GM12878 (cell line): ENCODE measurements at regions not wholly inside any gene's neighbourhood (a gene's known extent, or its start where the extent isn't known, plus 50 kb on each side); places are given as distances from the start of the nearest gene placed in this dataset.

Experiments used
- ATAC-seq: fragments of 200-7000 bp; cut with Tn5 transposase; 3 replicates; pipeline ENCODE4 v1.9.1; 2020; ENCODE audit warnings: mild to moderate bottlenecking, moderate library complexity
- BruUV-seq: library from RNA; stranded (reverse); fragments of 400-500 nt; replicated peaks from 2 replicates; lab custom pipeline; 2021; lab: Mats Ljungman, UMichigan
- CTCF ChIA-PET: fragments of 300-600 bp; sonication (Branson Sonifier 250); formaldehyde crosslinking; extraction: SDS; loops from one replicate; lab custom pipeline; 2021; ENCODE audit warnings: inconsistent platforms; lab: Yijun Ruan, JAX
- POLR2A ChIA-PET: fragments of 350-600 bp; formaldehyde crosslinking; extraction: SDS; loops from one replicate; lab custom pipeline; 2021; ENCODE audit warnings: inconsistent platforms; lab: Charles Lee
- RAD21 ChIA-PET: fragments of 300-600 bp; sonication (Branson Sonifier 250); formaldehyde crosslinking; loops from one replicate; lab custom pipeline; 2023; ENCODE audit warnings: antibody characterized with exemption; ENCODE audit not compliant: unreplicated experiment; lab: Charles Lee
- SMC1A ChIA-PET: fragments of 300-600 bp; sonication (Branson Sonifier 250); formaldehyde crosslinking; loops from one replicate; lab custom pipeline; 2023; ENCODE audit not compliant: unreplicated experiment, uncharacterized antibody; lab: Charles Lee
- DNase-seq: peaks from one replicate; pipeline ENCODE4 v3.0.0-alpha.2; 2011; ENCODE audit warnings: low read depth, low spot score
- FAIRE-seq: peaks from 3 replicates; lab custom pipeline; 2011; peaks lifted over from hg19 to GRCh38; lab: Jason Lieb, UNC
- H2AFZ ChIP-seq: 2 replicates; pipeline ENCODE4 v1.6.0; 2011; ENCODE audit warnings: low read depth, low read length, control low read depth; ENCODE audit not compliant: control insufficient read depth
- H3K27ac ChIP-seq: 2 replicates; pipeline ENCODE4 v1.5.1; 2011; ENCODE audit warnings: control low read depth; ENCODE audit not compliant: control insufficient read depth, insufficient read depth
- H3K27me3 ChIP-seq, 2 experiments: replicated peaks in 1 of 2; 2 replicates each; pipeline versions ENCODE4 v1.6.0 to v1.6.1; 2011; ENCODE audit warnings: low read length in 1 of 2; ENCODE audit not compliant: control insufficient read depth in 2 of 2, insufficient read depth in 2 of 2
- H3K36me3 ChIP-seq, 2 experiments: 2 replicates each; pipeline ENCODE4 v1.5.1; 2011; ENCODE audit warnings: low read length in 1 of 2; ENCODE audit not compliant: control insufficient read depth in 2 of 2, insufficient read depth in 2 of 2
- H3K4me1 ChIP-seq: 2 replicates; pipeline ENCODE4 v1.6.1; 2011; ENCODE audit warnings: mild to moderate bottlenecking, low read length, moderate library complexity, mixed read lengths; ENCODE audit not compliant: control insufficient read depth, insufficient read depth
- H3K4me2 ChIP-seq: 2 replicates; pipeline ENCODE4 v1.6.0; 2011; ENCODE audit warnings: control low read depth; ENCODE audit not compliant: control insufficient read depth, insufficient read depth
- H3K4me3 ChIP-seq: fragments of 200-600 bp; sonication (generic); 2 replicates; pipeline ENCODE4 v1.5.1; 2016
- H3K79me2 ChIP-seq: 2 replicates; pipeline ENCODE4 v1.6.0; 2011; ENCODE audit warnings: low read length; ENCODE audit not compliant: control insufficient read depth, insufficient read depth
- H3K9ac ChIP-seq: 2 replicates; pipeline ENCODE4 v1.8.0; 2011; ENCODE audit warnings: low read length, control low read depth, mixed read lengths; ENCODE audit not compliant: control insufficient read depth, insufficient read depth
- H3K9me3 ChIP-seq: replicated peaks from 3 replicates; pipeline ENCODE4 v1.5.1; 2011; ENCODE audit warnings: mild to moderate bottlenecking, low read length; ENCODE audit not compliant: control insufficient read depth, insufficient read depth
- H4K20me1 ChIP-seq: 2 replicates; pipeline ENCODE4 v1.6.0; 2011; ENCODE audit not compliant: control insufficient read depth, insufficient read depth
- BACH1 ChIP-seq: fragments of 450-650 bp; IDR thresholded peaks from 2 replicates; pipeline ENCODE4 v1.6.1; 2017; ENCODE audit warnings: mild to moderate bottlenecking, borderline replicate concordance
- BHLHE40 ChIP-seq, 2 experiments: fragments of 450-650 bp in 1 of 2; IDR thresholded peaks; 2 replicates each; pipeline ENCODE4 v1.6.1; 2011 to 2017; ENCODE audit warnings: low read depth in 2 of 2, borderline replicate concordance in 1 of 2, improper control_type of control experiment in 1 of 2, low read length in 1 of 2, mild to moderate bottlenecking in 1 of 2
- BMI1 ChIP-seq: fragments of 450-650 bp; IDR thresholded peaks from 2 replicates; pipeline ENCODE4 v1.6.1; 2016; ENCODE audit warnings: mild to moderate bottlenecking, moderate library complexity, borderline replicate concordance
- E2F4 ChIP-seq: IDR thresholded peaks from 2 replicates; pipeline ENCODE4 v1.6.1; 2012; ENCODE audit warnings: low read depth, low read length, improper control_type of control experiment
- E4F1 ChIP-seq: fragments of 450-650 bp; IDR thresholded peaks from 2 replicates; pipeline ENCODE4 v1.6.1; 2018; ENCODE audit warnings: borderline replicate concordance, mild to moderate bottlenecking; ENCODE audit not compliant: partially characterized antibody
- ETV6 ChIP-seq, 2 experiments: fragments of 450-650 bp in 1 of 2; IDR thresholded peaks in 1 of 2; conservative IDR thresholded peaks in 1 of 2; 2 replicates each; pipeline ENCODE4 v1.6.1; 2014; ENCODE audit warnings: antibody characterized with exemption in 1 of 2, borderline replicate concordance in 1 of 2, low read depth in 1 of 2, mild to moderate bottlenecking in 1 of 2, moderate library complexity in 1 of 2
- KAT2A ChIP-seq: conservative IDR thresholded peaks from 2 replicates; pipeline ENCODE4 v1.6.1; 2011; ENCODE audit warnings: low read depth, low read length; ENCODE audit not compliant: control insufficient read depth
- MEF2B ChIP-seq: fragments of 450-650 bp; IDR thresholded peaks from 2 replicates; pipeline ENCODE4 v1.6.1; 2018; ENCODE audit warnings: mild to moderate bottlenecking, moderate library complexity; ENCODE audit not compliant: partially characterized antibody, poor library complexity, severe bottlenecking
- MTA2 ChIP-seq: fragments of 450-650 bp; IDR thresholded peaks from 2 replicates; pipeline ENCODE4 v1.6.1; 2016; ENCODE audit warnings: low read depth, mild to moderate bottlenecking, moderate library complexity
- NR2C2 ChIP-seq: IDR thresholded peaks from 2 replicates; pipeline ENCODE4 v1.6.1; 2011; ENCODE audit warnings: borderline replicate concordance, low read depth; ENCODE audit not compliant: control insufficient read depth, insufficient read length
- RCOR1 ChIP-seq: conservative IDR thresholded peaks from 2 replicates; pipeline ENCODE4 v1.6.1; 2012; ENCODE audit warnings: low read depth, low read length, improper control_type of control experiment
- SMC3 ChIP-seq: IDR thresholded peaks from 2 replicates; pipeline ENCODE4 v1.6.1; 2011; ENCODE audit warnings: low read length, improper control_type of control experiment, borderline replicate concordance
- SUZ12 ChIP-seq: fragments of 200-600 bp; sonication (generic); IDR thresholded peaks from one replicate; pipeline ENCODE4 v1.6.1; 2018; ENCODE audit warnings: antibody characterized with exemption, mild to moderate bottlenecking; ENCODE audit not compliant: unreplicated experiment
- TBL1XR1 ChIP-seq: IDR thresholded peaks from 2 replicates; pipeline ENCODE4 v1.6.1; 2012; ENCODE audit warnings: low read depth, low read length, improper control_type of control experiment
- whole genome bisulfite sequencing: methylation state at CpG from one replicate; pipeline ENCODE4 v1.1.6; 2016; ENCODE audit warnings: low lambda C conversion rate; ENCODE audit not compliant: insufficient replicate concordance, insufficient coverage; ENCODE audit errors: missing lambda C conversion rate; 5-methylcytosine and 5-hydroxymethylcytosine counted together
- in situ Hi-C: fragments of 300-500 bp; cut with MboI; formaldehyde crosslinking; loops from 9 replicates; pipeline ENCODE4 v1.14.3; 2018; ENCODE audit warnings: mixed read lengths
- intact Hi-C: fragments of 100-400 bp; cut with micrococcal nuclease; formaldehyde crosslinking; loops from one replicate; pipeline ENCODE4 v1.14.2; 2022; ENCODE audit not compliant: unreplicated experiment

GRCh38 chr11:86149792-86150191, 80.9 kb upstream of the PICALM start:
- RAD21 ChIA-PET = no interaction called here
- no TSS peak for BruUV-seq
- 97% methylated on average over 2 of the region's 2 CpGs for WGBS

GRCh38 chr11:86148345-86148747, 79.5 kb upstream of the PICALM start:
- WGBS = 100% methylated on average over 3 of the region's 3 CpGs
- intact Hi-C loops = loop anchor here (5.0 kb wide), 1 partner anchor 106 kb away; no protein-coding TSS in a partner anchor
- no peak for FAIRE-seq
- POLR2A ChIA-PET = interaction anchor here (1.1 to 1.4 kb wide), 2 partner anchors 10 to 31 kb away, joined by 3 to 5 read pairs; no protein-coding TSS in a partner anchor
- RAD21 ChIA-PET = no interaction called here
- no peak for ATAC-seq
- Histone ChIP-seq H3K9me3 (no peaks in the 10 kb centered on the region), H3K79me2 (no peaks in the 10 kb centered on the region), H3K27me3 (no peaks in the 10 kb centered on the region), H3K36me3 (no peaks in the 10 kb centered on the region), H2AFZ (no peak overlapping the region), H3K4me2 (no peak overlapping the region), H3K4me1 (peaks cover 16% of the 10 kb centered on the region), H3K9ac (no peak overlapping the region), H3K4me3 (no peak overlapping the region), H4K20me1 (no peaks in the 10 kb centered on the region), H3K27ac (no peak overlapping the region)
- no TSS peak for BruUV-seq
- in situ Hi-C loops = no loop called here
- no peak for DNase-seq
- CTCF ChIA-PET = interaction anchor here (1.1 to 2.2 kb wide), 4 partner anchors 12 to 81 kb away, joined by 3 to 11 read pairs (median 6); no protein-coding TSS in a partner anchor
- SMC1A ChIA-PET = interaction anchor here (1.0 to 6.5 kb wide), 6 partner anchors 11 to 80 kb away, joined by 3 to 44 read pairs (median 6); partner anchors contain the start of gene PICALM
- TF ChIP-seq MTA2 (no peak), BHLHE40 (IDR thresholded peaks at IDR 0.05; ENCODE audit: borderline replicate concordance in 1 of 2, low read depth in 2 of 2, low read length in 1 of 2) (no peak), E2F4 (no peak), SMC3 (no peak), E4F1 (no peak), RCOR1 (no peak), KAT2A (no peak), MEF2B (no peak), TBL1XR1 (no peak), ETV6 (conservative IDR thresholded peaks at IDR 0.05 in 1 of 2, IDR thresholded peaks at IDR 0.05 in 1 of 2; ENCODE audit: borderline replicate concordance in 1 of 2, low read depth in 1 of 2) (no peak)

More at GRCh38 chr11:86149792-86150191, 80.9 kb upstream of the PICALM start:
- no peak for FAIRE-seq
- intact Hi-C loops (loop anchor here (5.0 kb wide), 1 partner anchor 107 kb away; no protein-coding TSS in a partner anchor), in situ Hi-C loops (no loop called here)
- no peaks in the 10 kb centered on the region for H3K9me3 ChIP-seq
- ChIA-PET CTCF (no interaction called here), SMC1A (interaction anchor here (1.8 kb wide), 1 partner anchor 44 kb away, joined by 7 read pairs; no protein-coding TSS in a partner anchor), POLR2A (interaction anchor here (1.2 kb wide), 1 partner anchor 26 kb away, joined by 5 read pairs; no protein-coding TSS in a partner anchor)
- H3K36me3 ChIP-seq = no peaks in the 10 kb centered on the region
- H3K9ac ChIP-seq = no peak overlapping the region
- ATAC-seq = no peak
- no peaks in the 10 kb centered on the region for H3K79me2 ChIP-seq
- H3K4me3 ChIP-seq = no peak overlapping the region
- no peak for DNase-seq
- H4K20me1 ChIP-seq = no peaks in the 10 kb centered on the region
- H3K4me1 ChIP-seq = peaks cover 16% of the 10 kb centered on the region
- no peak overlapping the region for H3K4me2 ChIP-seq
- H3K27ac ChIP-seq = no peak overlapping the region
- no peak for TF ChIP-seq SUZ12
- TF ChIP-seq NR2C2 = no peak
- TF ChIP-seq BMI1 = no peak
- no peak for TF ChIP-seq BACH1
- H3K27me3 ChIP-seq = no peaks in the 10 kb centered on the region
- no peak overlapping the region for H2AFZ ChIP-seq
